KMS-11 (cell line): ENCODE measurements at regions not wholly inside any gene's neighbourhood (a gene's known extent, or its start where the extent isn't known, plus 50 kb on each side); places are given as distances from the start of the nearest gene placed in this dataset.
"Not testable (repeated sequence)": the region's sequence is repeated elsewhere in the genome, so short reads cannot be mapped to it uniquely, and the experiment has no call there.

Experiments
- H2AFZ ChIP-seq: fragments of 200-600 bp; sonication (generic); 2 replicates; pipeline ENCODE4 v1.6.1; 2016; ENCODE audit warnings: antibody characterized with exemption, mixed run types, low read depth
- H3K27ac ChIP-seq: fragments of 200-600 bp; sonication (generic); 2 replicates; pipeline ENCODE4 v1.6.1; 2016; ENCODE audit warnings: mild to moderate bottlenecking, mixed run types
- H3K27me3 ChIP-seq: fragments of 200-600 bp; sonication (generic); 2 replicates; pipeline ENCODE4 v1.6.1; 2017; ENCODE audit warnings: mild to moderate bottlenecking, low read depth, mixed run types, moderate library complexity; ENCODE audit not compliant: insufficient read depth
- H3K36me3 ChIP-seq: fragments of 200-600 bp; sonication (generic); 2 replicates; pipeline ENCODE4 v1.6.1; 2017; ENCODE audit warnings: mild to moderate bottlenecking, mixed run types; ENCODE audit not compliant: insufficient read depth
- H3K4me1 ChIP-seq: fragments of 200-600 bp; sonication (generic); 2 replicates; pipeline ENCODE4 v1.6.1; 2016; ENCODE audit warnings: mild to moderate bottlenecking, low read depth, mixed run types; ENCODE audit not compliant: poor library complexity, severe bottlenecking
- H3K4me2 ChIP-seq: fragments of 200-600 bp; sonication (generic); 2 replicates; pipeline ENCODE4 v1.7.0; 2016; ENCODE audit warnings: mild to moderate bottlenecking, mixed run types
- H3K4me3 ChIP-seq: fragments of 200-600 bp; sonication (generic); IDR thresholded peaks from 2 replicates; pipeline ENCODE4 v1.6.1; 2017; ENCODE audit warnings: low read depth, low read length, mixed read lengths; ENCODE audit not compliant: insufficient read depth
- H3K79me2 ChIP-seq: fragments of 200-600 bp; sonication (generic); 2 replicates; pipeline ENCODE4 v1.6.1; 2016; ENCODE audit warnings: low read depth, mixed run types; ENCODE audit not compliant: insufficient read depth
- H3K9ac ChIP-seq: fragments of 200-600 bp; sonication (generic); 2 replicates; pipeline ENCODE4 v1.6.1; 2016; ENCODE audit warnings: mild to moderate bottlenecking, mixed run types
- H4K20me1 ChIP-seq: fragments of 200-600 bp; sonication (generic); 2 replicates; pipeline ENCODE4 v1.6.1; 2016; ENCODE audit warnings: mild to moderate bottlenecking, mixed run types; ENCODE audit not compliant: insufficient read depth
- CTCF ChIP-seq: fragments of 200-600 bp; sonication (generic); conservative IDR thresholded peaks from 2 replicates; pipeline ENCODE4 v1.6.1; 2017; ENCODE audit warnings: low read depth, mild to moderate bottlenecking, antibody characterized with exemption, low read length, moderate library complexity, mixed read lengths

GRCh38 chr4:33494150-33494549 is 2750.2 kb downstream of the ARAP2 start:
- Histone ChIP-seq H2AFZ (no peak overlapping the region), H4K20me1 (no peaks in the 10 kb centered on the region), H3K36me3 (no peaks in the 10 kb centered on the region), H3K9ac (no peak overlapping the region), H3K27ac (no peak overlapping the region), H3K4me3 (no peak overlapping the region), H3K4me1 (no peaks in the 10 kb centered on the region), H3K27me3 (no peaks in the 10 kb centered on the region), H3K4me2 (no peak overlapping the region), H3K79me2 (no peaks in the 10 kb centered on the region)
- no peak for TF ChIP-seq CTCF

GRCh38 chr4:33501587-33501986 is 2742.7 kb downstream of the ARAP2 start:
- H3K4me1 ChIP-seq, H3K4me3 ChIP-seq, H3K9ac ChIP-seq, H3K36me3 ChIP-seq, H3K4me2 ChIP-seq, H4K20me1 ChIP-seq, H3K79me2 ChIP-seq, H3K27ac ChIP-seq, H2AFZ ChIP-seq, H3K27me3 ChIP-seq: not testable (repeated sequence)

- no peaks in the 10 kb centered on the region for H4K20me1 ChIP-seq
- no peak overlapping the region for H3K27ac ChIP-seq
- H3K4me3 ChIP-seq: no peak overlapping the region
- no peak overlapping the region for H2AFZ ChIP-seq
- H3K79me2 ChIP-seq: no peaks in the 10 kb centered on the region
- H3K9ac ChIP-seq: no peak overlapping the region
- no peaks in the 10 kb centered on the region for H3K36me3 ChIP-seq
- TF ChIP-seq CTCF: no peak
- no peaks in the 10 kb centered on the region for H3K4me1 ChIP-seq
- no peaks in the 10 kb centered on the region for H3K27me3 ChIP-seq
- H3K4me2 ChIP-seq: no peak overlapping the region
Observed at GRCh38 chr4:33512397-33512796, 2731.9 kb downstream of the ARAP2 start.

- TF ChIP-seq CTCF: no peak
- Histone ChIP-seq H3K27me3 (no peaks in the 10 kb centered on the region), H3K79me2 (no peaks in the 10 kb centered on the region)
Observed at GRCh38 chr4:33518856-33519255, 2725.5 kb downstream of the ARAP2 start.

GRCh38 chr4:33532821-33533220 is 2711.5 kb downstream of the ARAP2 start:
- TF ChIP-seq CTCF: no peak
- no peak overlapping the region for H3K4me3 ChIP-seq
- no peaks in the 10 kb centered on the region for H3K27me3 ChIP-seq
- no peaks in the 10 kb centered on the region for H3K36me3 ChIP-seq
- H3K4me1 ChIP-seq: no peaks in the 10 kb centered on the region
- H3K79me2 ChIP-seq: no peaks in the 10 kb centered on the region
- H3K4me2 ChIP-seq: no peak overlapping the region
- no peak overlapping the region for H2AFZ ChIP-seq
- H4K20me1 ChIP-seq: no peaks in the 10 kb centered on the region
- no peak overlapping the region for H3K27ac ChIP-seq
- no peak overlapping the region for H3K9ac ChIP-seq

More at GRCh38 chr4:33518856-33519255, 2725.5 kb downstream of the ARAP2 start:
- Histone ChIP-seq H2AFZ (no peak overlapping the region), H3K4me3 (no peak overlapping the region), H4K20me1 (no peaks in the 10 kb centered on the region), H3K4me1 (no peaks in the 10 kb centered on the region), H3K4me2 (no peak overlapping the region), H3K36me3 (no peaks in the 10 kb centered on the region), H3K9ac (no peak overlapping the region), H3K27ac (no peak overlapping the region)
